ENCODE measurements at regions not wholly inside any gene's neighbourhood (a gene's known extent, or its start where the extent isn't known, plus 50 kb on each side); places are given as distances from the start of the nearest gene placed in this dataset.
A peak's percentile ranks its signal among the peaks of the same experiment; 100 is the strongest.

GRCh38 chr9:89942643-89943042 lies 337.8 kb downstream of the GADD45G start:
- Histone ChIP-seq H3K9ac (ENCODE audit: low read length) (no peak overlapping the region), H4K8ac (ENCODE audit: low read depth, low read length) (peak overlapping the region; percentile 12), H3K4me3 (ENCODE audit: low read depth, low read length) (no peak overlapping the region), H3K9me3 (ENCODE audit: insufficient read depth, low read depth, low read length) (peaks cover 3% of the 10 kb centered on the region), H3K27me3 (ENCODE audit: insufficient read depth, low read length) (no peaks in the 10 kb centered on the region), H3K18ac (ENCODE audit: low read length) (peak overlapping the region; percentile 9), H3K4me1 (ENCODE audit: control insufficient read depth in 1 of 2, insufficient read depth in 2 of 2, low read length in 2 of 2) (peaks cover 10 to 20% of the 10 kb centered on the region in 2 experiments), H3K36me3 (ENCODE audit: control insufficient read depth in 1 of 2, insufficient read depth in 2 of 2, low read length in 2 of 2) (no peaks in the 10 kb centered on the region), H3K14ac (ENCODE audit: low read length) (peak overlapping the region; percentile 27), H3K79me1 (ENCODE audit: low read length) (peaks cover 12% of the 10 kb centered on the region), H4K12ac (ENCODE audit: low read depth, low read length) (no peak overlapping the region), H2BK5ac (ENCODE audit: low read depth, low read length, poor library complexity) (peak overlapping the region; percentile 45), H3K27ac (ENCODE audit: low read depth, low read length) (no peak overlapping the region), H4K91ac (ENCODE audit: low read depth, low read length) (peak overlapping the region; percentile 68), H2AK5ac (ENCODE audit: low read length) (peak overlapping the region; percentile 22), H2BK12ac (ENCODE audit: low read length) (peak overlapping the region; percentile 29), H3K4me2 (ENCODE audit: low read length) (no peak overlapping the region), H3K23ac (ENCODE audit: low read length) (no peak overlapping the region), H2BK120ac (ENCODE audit: insufficient read depth, low read length, poor library complexity) (peak overlapping the region; percentile 30), H3K79me2 (ENCODE audit: control insufficient read depth, insufficient read depth, low read length, poor library complexity) (no peaks in the 10 kb centered on the region), H3K4ac (ENCODE audit: low read depth, low read length) (peak overlapping the region; percentile 19), H2AFZ (ENCODE audit: insufficient read depth, low read length, poor library complexity) (no peak overlapping the region)
- DNase-seq, result no peak
- WGBS (ENCODE audit: extremely low coverage, insufficient coverage, insufficient read length), result no CpG with 5 or more reads among the region's 7 CpGs

GRCh38 chr9:89943309-89943708 lies 338.5 kb downstream of the GADD45G start:
- no peak overlapping the region for H3K9ac ChIP-seq (ENCODE audit: low read length)
- no peak overlapping the region for H2BK120ac ChIP-seq (ENCODE audit: insufficient read depth, low read length, poor library complexity)
- H3K27me3 ChIP-seq (ENCODE audit: insufficient read depth, low read length), result no peaks in the 10 kb centered on the region
- no peak overlapping the region for H4K8ac ChIP-seq (ENCODE audit: low read depth, low read length)
- H4K12ac ChIP-seq (ENCODE audit: low read depth, low read length), result no peak overlapping the region
- H3K4me1 ChIP-seq (ENCODE audit: control insufficient read depth in 1 of 2, insufficient read depth in 2 of 2, low read length in 2 of 2), result peaks cover 10 to 20% of the 10 kb centered on the region in 2 experiments
- DNase-seq, result no peak
- no CpG with 5 or more reads among the region's 2 CpGs for WGBS (ENCODE audit: extremely low coverage, insufficient coverage, insufficient read length)
- H4K91ac ChIP-seq (ENCODE audit: low read depth, low read length), result no peak overlapping the region
- H3K14ac ChIP-seq (ENCODE audit: low read length), result no peak overlapping the region
- H3K18ac ChIP-seq (ENCODE audit: low read length), result no peak overlapping the region
- no peak overlapping the region for H3K4me2 ChIP-seq (ENCODE audit: low read length)
- H3K9me3 ChIP-seq (ENCODE audit: insufficient read depth, low read depth, low read length), result peaks cover 3% of the 10 kb centered on the region
- H3K27ac ChIP-seq (ENCODE audit: low read depth, low read length), result no peak overlapping the region
- no peak overlapping the region for H3K23ac ChIP-seq (ENCODE audit: low read length)
- H3K4me3 ChIP-seq (ENCODE audit: low read depth, low read length), result no peak overlapping the region
- no peak overlapping the region for H2AFZ ChIP-seq (ENCODE audit: insufficient read depth, low read length, poor library complexity)
- no peaks in the 10 kb centered on the region for H3K36me3 ChIP-seq (ENCODE audit: control insufficient read depth in 1 of 2, insufficient read depth in 2 of 2, low read length in 2 of 2)
- peaks cover 12% of the 10 kb centered on the region for H3K79me1 ChIP-seq (ENCODE audit: low read length)
- H3K79me2 ChIP-seq (ENCODE audit: control insufficient read depth, insufficient read depth, low read length, poor library complexity), result no peaks in the 10 kb centered on the region
- no peak overlapping the region for H3K4ac ChIP-seq (ENCODE audit: low read depth, low read length)
- no peak overlapping the region for H2BK12ac ChIP-seq (ENCODE audit: low read length)
- no peak overlapping the region for H2AK5ac ChIP-seq (ENCODE audit: low read length)
- no peak overlapping the region for H2BK5ac ChIP-seq (ENCODE audit: low read depth, low read length, poor library complexity)

DNA sequence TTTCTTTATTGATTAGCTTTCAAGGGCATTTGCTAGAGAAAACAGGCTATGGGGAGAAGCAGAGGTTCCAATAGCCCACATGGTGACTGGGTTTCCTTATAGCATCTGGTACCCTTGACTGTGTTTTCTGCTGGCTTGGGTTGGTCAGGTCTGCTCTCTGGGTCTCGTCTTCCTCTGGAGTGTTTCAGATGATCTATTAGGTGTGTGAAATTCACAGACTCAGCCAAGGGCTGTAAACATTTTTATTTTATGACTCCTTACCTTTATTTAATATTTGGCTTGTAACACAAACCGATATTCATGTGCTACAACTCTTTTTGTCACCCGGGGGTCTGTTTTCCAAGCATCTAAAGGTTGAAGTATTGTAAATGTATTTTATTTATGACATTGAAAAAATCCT lies 338.9 kb downstream of the GADD45G start:
- Histone ChIP-seq H3K14ac (ENCODE audit: low read length) (no peak overlapping the region), H3K4me2 (ENCODE audit: low read length) (no peak overlapping the region), H4K91ac (ENCODE audit: low read depth, low read length) (no peak overlapping the region), H3K27ac (ENCODE audit: low read depth, low read length) (no peak overlapping the region), H3K4me3 (ENCODE audit: low read depth, low read length) (no peak overlapping the region), H3K27me3 (ENCODE audit: insufficient read depth, low read length) (no peaks in the 10 kb centered on the region), H2AFZ (ENCODE audit: insufficient read depth, low read length, poor library complexity) (no peak overlapping the region), H2BK12ac (ENCODE audit: low read length) (no peak overlapping the region), H2BK5ac (ENCODE audit: low read depth, low read length, poor library complexity) (no peak overlapping the region), H2AK5ac (ENCODE audit: low read length) (no peak overlapping the region), H3K79me1 (ENCODE audit: low read length) (peaks cover 12% of the 10 kb centered on the region), H3K79me2 (ENCODE audit: control insufficient read depth, insufficient read depth, low read length, poor library complexity) (no peaks in the 10 kb centered on the region), H3K9ac (ENCODE audit: low read length) (no peak overlapping the region), H3K4me1 (ENCODE audit: control insufficient read depth in 1 of 2, insufficient read depth in 2 of 2, low read length in 2 of 2) (peaks cover 10 to 20% of the 10 kb centered on the region in 2 experiments), H3K9me3 (ENCODE audit: insufficient read depth, low read depth, low read length) (peaks cover 3% of the 10 kb centered on the region), H2BK120ac (ENCODE audit: insufficient read depth, low read length, poor library complexity) (no peak overlapping the region), H3K4ac (ENCODE audit: low read depth, low read length) (no peak overlapping the region), H4K8ac (ENCODE audit: low read depth, low read length) (no peak overlapping the region), H3K23ac (ENCODE audit: low read length) (no peak overlapping the region), H4K12ac (ENCODE audit: low read depth, low read length) (no peak overlapping the region), H3K36me3 (ENCODE audit: control insufficient read depth in 1 of 2, insufficient read depth in 2 of 2, low read length in 2 of 2) (no peaks in the 10 kb centered on the region), H3K18ac (ENCODE audit: low read length) (no peak overlapping the region)
- no peak for DNase-seq
- no CpG with 5 or more reads among the region's 3 CpGs for WGBS (ENCODE audit: extremely low coverage, insufficient coverage, insufficient read length)

DNA sequence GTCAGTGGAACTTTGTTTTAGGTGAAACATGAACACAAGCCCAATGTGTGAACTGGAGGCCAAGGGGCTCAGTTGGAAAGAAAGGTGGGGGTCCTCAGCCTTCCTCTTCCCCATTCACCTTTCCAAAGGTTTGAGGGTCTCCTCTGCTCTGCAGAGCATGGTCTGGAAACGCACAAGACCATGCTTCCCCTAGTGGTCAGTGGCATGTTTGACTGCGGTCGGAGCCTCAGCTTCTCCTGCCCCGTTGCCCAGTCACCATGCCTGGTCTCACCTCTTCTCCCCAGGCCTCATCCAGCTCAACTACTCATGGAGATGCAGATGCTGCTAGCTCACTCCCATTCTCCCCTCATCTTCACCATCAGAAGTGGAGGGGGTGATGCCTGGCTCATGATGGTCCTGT lies 340.3 kb downstream of the GADD45G start:
- H3K4me2 ChIP-seq (ENCODE audit: low read length), result no peak overlapping the region
- no peak overlapping the region for H2BK120ac ChIP-seq (ENCODE audit: insufficient read depth, low read length, poor library complexity)
- H3K79me1 ChIP-seq (ENCODE audit: low read length), result peaks cover 6% of the 10 kb centered on the region
- H3K18ac ChIP-seq (ENCODE audit: low read length), result no peak overlapping the region
- peaks cover 3% of the 10 kb centered on the region for H3K9me3 ChIP-seq (ENCODE audit: insufficient read depth, low read depth, low read length)
- H2BK5ac ChIP-seq (ENCODE audit: low read depth, low read length, poor library complexity), result no peak overlapping the region
- H3K4me3 ChIP-seq (ENCODE audit: low read depth, low read length), result no peak overlapping the region
- no peaks in the 10 kb centered on the region for H3K27me3 ChIP-seq (ENCODE audit: insufficient read depth, low read length)
- H2AFZ ChIP-seq (ENCODE audit: insufficient read depth, low read length, poor library complexity), result no peak overlapping the region
- no peak overlapping the region for H4K91ac ChIP-seq (ENCODE audit: low read depth, low read length)
- no peak overlapping the region for H3K9ac ChIP-seq (ENCODE audit: low read length)
- H3K36me3 ChIP-seq (ENCODE audit: control insufficient read depth in 1 of 2, insufficient read depth in 2 of 2, low read length in 2 of 2), result no peaks in the 10 kb centered on the region
- H3K27ac ChIP-seq (ENCODE audit: low read depth, low read length), result no peak overlapping the region
- H2AK5ac ChIP-seq (ENCODE audit: low read length), result no peak overlapping the region
- H2BK12ac ChIP-seq (ENCODE audit: low read length), result no peak overlapping the region
- no peaks in the 10 kb centered on the region for H3K79me2 ChIP-seq (ENCODE audit: control insufficient read depth, insufficient read depth, low read length, poor library complexity)
- H3K14ac ChIP-seq (ENCODE audit: low read length), result no peak overlapping the region
- peaks cover 10 to 17% of the 10 kb centered on the region in 2 experiments for H3K4me1 ChIP-seq (ENCODE audit: control insufficient read depth in 1 of 2, insufficient read depth in 2 of 2, low read length in 2 of 2)
- WGBS (ENCODE audit: extremely low coverage, insufficient coverage, insufficient read length), result no CpG with 5 or more reads among the region's 4 CpGs
- DNase-seq, result peak in 1 of 2 donors; percentile 18
- no peak overlapping the region for H4K12ac ChIP-seq (ENCODE audit: low read depth, low read length)
- no peak overlapping the region for H3K4ac ChIP-seq (ENCODE audit: low read depth, low read length)
- no peak overlapping the region for H4K8ac ChIP-seq (ENCODE audit: low read depth, low read length)
- H3K23ac ChIP-seq (ENCODE audit: low read length), result peak overlapping the region; percentile 25
